HG03097 (cell line): ENCODE measurements at regions not wholly inside any gene's neighbourhood (a gene's known extent, or its start where the extent isn't known, plus 50 kb on each side); places are given as distances from the start of the nearest gene placed in this dataset.

Source experiments
- ATAC-seq: cut with Tn5 transposase; IDR thresholded peaks from one replicate; pipeline ENCODE4 v1.9.1; 2021; ENCODE audit not compliant: unreplicated experiment, low FRiP score

- no peak for ATAC-seq
These were observed 110.7 kb upstream of the ADGRF1 start for GRCh38 chr6:47152666-47153403.

GRCh38 chr6:47151232-47151898 lies 109.2 kb upstream of the ADGRF1 start:
- ATAC-seq, result no peak

- ATAC-seq, result no peak
These were observed 107.4 kb upstream of the ADGRF1 start for GRCh38 chr6:47149554-47149953.

GRCh38 chr6:47149066-47149465 lies 106.9 kb upstream of the ADGRF1 start:
- ATAC-seq, result no peak

- no peak for ATAC-seq
These were observed 105.8 kb upstream of the ADGRF1 start for GRCh38 chr6:47147836-47148344.

GRCh38 chr6:47147175-47147727 lies 105.1 kb upstream of the ADGRF1 start:
- ATAC-seq, result no peak

GRCh38 chr6:47146431-47147174 lies 104.5 kb upstream of the ADGRF1 start:
- ATAC-seq, result no peak

GRCh38 chr6:47145212-47145611 lies 103.1 kb upstream of the ADGRF1 start:
- no peak for ATAC-seq

- no peak for ATAC-seq
These were observed 102.2 kb upstream of the ADGRF1 start for GRCh38 chr6:47144306-47144705.

- no peak for ATAC-seq
These were observed 99.8 kb upstream of the ADGRF1 start for GRCh38 chr6:47141963-47142362.

- ATAC-seq, result no peak
These were observed 99.0 kb upstream of the ADGRF1 start for GRCh38 chr6:47141171-47141570.

- ATAC-seq, result no peak
These were observed 95.9 kb upstream of the ADGRF1 start for GRCh38 chr6:47138046-47138445.

- no peak for ATAC-seq
These were observed 94.9 kb upstream of the ADGRF1 start for GRCh38 chr6:47137073-47137472.

- no peak for ATAC-seq
These were observed 93.6 kb upstream of the ADGRF1 start for GRCh38 chr6:47135772-47136171.

- ATAC-seq, result no peak
These were observed 92.5 kb upstream of the ADGRF1 start for GRCh38 chr6:47134476-47135189.

GRCh38 chr6:47133230-47134000 lies 91.3 kb upstream of the ADGRF1 start:
- no peak for ATAC-seq

GRCh38 chr6:47132724-47133123 lies 90.6 kb upstream of the ADGRF1 start:
- no peak for ATAC-seq

GRCh38 chr6:47131773-47132172 lies 89.6 kb upstream of the ADGRF1 start:
- ATAC-seq, result no peak

- no peak for ATAC-seq
These were observed 88.0 kb upstream of the ADGRF1 start for GRCh38 chr6:47130086-47130485.

- no peak for ATAC-seq
These were observed 87.0 kb upstream of the ADGRF1 start for GRCh38 chr6:47129129-47129528.
